SK-N-SH treated with all-trans-retinoic acid at 6 μM for 48 hours (cell line): ENCODE measurements at regions not wholly inside any gene's neighbourhood (a gene's known extent, or its start where the extent isn't known, plus 50 kb on each side); places are given as distances from the start of the nearest gene placed in this dataset.

ENCODE experiments used
- ATAC-seq: fragments of 200-7000 bp; cut with Tn5 transposase; 3 replicates; pipeline ENCODE4 v1.9.1; 2020; ENCODE audit warnings: mild to moderate bottlenecking, moderate library complexity
- ARNTL ChIP-seq: fragments of 450-650 bp; formaldehyde crosslinking; IDR thresholded peaks from 2 replicates; pipeline ENCODE4 v1.5.0; 2020; ENCODE audit warnings: low read depth, mild to moderate bottlenecking, moderate library complexity, borderline replicate concordance
- BACH2 ChIP-seq: fragments of 250-450 bp; sonication (Bioruptor Pico); IDR thresholded peaks from 2 replicates; pipeline ENCODE4 v1.9.0; 2021; ENCODE audit warnings: mild to moderate bottlenecking, borderline replicate concordance
- CREB5 ChIP-seq: fragments of 250-450 bp; sonication (Bioruptor Pico); IDR thresholded peaks from 2 replicates; pipeline ENCODE4 v1.5.1; 2020; ENCODE audit warnings: low read depth, mild to moderate bottlenecking, moderate library complexity
- CSDC2 ChIP-seq: fragments of 250-450 bp; sonication (Bioruptor Pico); IDR thresholded peaks from 2 replicates; pipeline ENCODE4 v1.5.0; 2020; ENCODE audit warnings: mild to moderate bottlenecking, moderate library complexity
- CSRNP3 ChIP-seq: fragments of 250-450 bp; sonication (Bioruptor Pico); IDR thresholded peaks from 2 replicates; pipeline ENCODE4 v1.5.1; 2021; ENCODE audit warnings: mild to moderate bottlenecking, moderate library complexity
- ESRRG ChIP-seq: fragments of 250-450 bp; sonication (Bioruptor Pico); IDR thresholded peaks from 2 replicates; pipeline ENCODE4 v1.6.1; 2021; ENCODE audit warnings: mild to moderate bottlenecking
- GLIS3 ChIP-seq: fragments of 250-450 bp; sonication (Bioruptor Pico); IDR thresholded peaks from 2 replicates; pipeline ENCODE4 v1.5.0; 2020; ENCODE audit warnings: mild to moderate bottlenecking, moderate library complexity
- ISL1 ChIP-seq: fragments of 250-450 bp; sonication (Bioruptor Pico); IDR thresholded peaks from 2 replicates; pipeline ENCODE4 v2.1.2; 2022; ENCODE audit warnings: mild to moderate bottlenecking, moderate library complexity
- PPARA ChIP-seq: fragments of 250-450 bp; sonication (Bioruptor Pico); IDR thresholded peaks from 2 replicates; pipeline ENCODE4 v1.5.0; 2020; ENCODE audit warnings: mild to moderate bottlenecking, borderline replicate concordance
- RARB ChIP-seq: fragments of 250-450 bp; sonication (Bioruptor Pico); IDR thresholded peaks from 2 replicates; pipeline ENCODE4 v1.8.0; 2021; ENCODE audit warnings: mild to moderate bottlenecking, moderate library complexity
- SNAI2 ChIP-seq: fragments of 250-450 bp; sonication (Bioruptor Pico); IDR thresholded peaks from 2 replicates; pipeline ENCODE4 v1.5.0; 2020; ENCODE audit warnings: mild to moderate bottlenecking, moderate library complexity
- TCF4 ChIP-seq: fragments of 250-450 bp; sonication (Bioruptor Pico); IDR thresholded peaks from 2 replicates; pipeline ENCODE4 v1.8.0; 2021; ENCODE audit warnings: mild to moderate bottlenecking, moderate library complexity, borderline replicate concordance
- TSHZ2 ChIP-seq: fragments of 250-450 bp; sonication (Bioruptor Pico); IDR thresholded peaks from 2 replicates; pipeline ENCODE4 v1.5.0; 2020; ENCODE audit warnings: mild to moderate bottlenecking, moderate library complexity
- ZC3H10 ChIP-seq: fragments of 250-450 bp; sonication (Bioruptor Pico); IDR thresholded peaks from 2 replicates; pipeline ENCODE4 v1.5.1; 2021; ENCODE audit warnings: mild to moderate bottlenecking, moderate library complexity
- ZFP3 ChIP-seq: fragments of 250-450 bp; sonication (Bioruptor Pico); IDR thresholded peaks from 2 replicates; pipeline ENCODE4 v1.5.0; 2020; ENCODE audit warnings: mild to moderate bottlenecking, moderate library complexity
- ZFP30 ChIP-seq: fragments of 450-650 bp; formaldehyde crosslinking; IDR thresholded peaks from 2 replicates; pipeline ENCODE4 v1.5.0; 2022; ENCODE audit warnings: mild to moderate bottlenecking, moderate library complexity
- ZNF565 ChIP-seq: fragments of 450-650 bp; formaldehyde crosslinking; conservative IDR thresholded peaks from 2 replicates; pipeline ENCODE4 v1.5.0; 2020; ENCODE audit warnings: low read depth, mild to moderate bottlenecking, moderate library complexity
- ZNF70 ChIP-seq: fragments of 450-650 bp; formaldehyde crosslinking; IDR thresholded peaks from 2 replicates; pipeline ENCODE4 v1.5.0; 2020; ENCODE audit warnings: mild to moderate bottlenecking, moderate library complexity
- ZNF8 ChIP-seq: fragments of 450-650 bp; formaldehyde crosslinking; IDR thresholded peaks from 2 replicates; pipeline ENCODE4 v1.5.0; 2020; ENCODE audit warnings: mild to moderate bottlenecking, moderate library complexity

- ATAC-seq: no peak
- TF ChIP-seq ZC3H10 (CRISPR knock-in tag) (no peak), GLIS3 (CRISPR knock-in tag) (no peak), ZFP3 (CRISPR knock-in tag) (no peak), CREB5 (CRISPR knock-in tag) (no peak), ZFP30 (CRISPR knock-in tag) (no peak), ISL1 (no peak)
Observed at GRCh38 chr15:66844041-66844746, 142.2 kb downstream of the SMAD6 start.

- TF ChIP-seq ZNF565 (CRISPR knock-in tag): no peak
- no peak for TF ChIP-seq RARB (CRISPR knock-in tag)
- no peak for TF ChIP-seq CSDC2 (CRISPR knock-in tag)
- TF ChIP-seq ZNF8: no peak
- TF ChIP-seq PPARA (CRISPR knock-in tag): no peak
- TF ChIP-seq TCF4 (CRISPR knock-in tag): no peak
- no peak for TF ChIP-seq GLIS3 (CRISPR knock-in tag)
- TF ChIP-seq TSHZ2 (CRISPR knock-in tag): no peak
- TF ChIP-seq CREB5 (CRISPR knock-in tag): no peak
- TF ChIP-seq ESRRG: no peak
- TF ChIP-seq ARNTL: no peak
- no peak for TF ChIP-seq ZFP3 (CRISPR knock-in tag)
- no peak for ATAC-seq
Observed at GRCh38 chr15:66844747-66845145, 142.7 kb downstream of the SMAD6 start.

- TF ChIP-seq ZC3H10 (CRISPR knock-in tag) (no peak), BACH2 (CRISPR knock-in tag) (no peak), TSHZ2 (CRISPR knock-in tag) (no peak), ZNF70 (no peak), CSRNP3 (CRISPR knock-in tag) (no peak), SNAI2 (CRISPR knock-in tag) (no peak), ZNF565 (CRISPR knock-in tag) (no peak), GLIS3 (CRISPR knock-in tag) (no peak)
- ATAC-seq: no peak
Observed at GRCh38 chr15:66845266-66845785, 143.3 kb downstream of the SMAD6 start.
